Stomach (tissue), 4 donors: ENCODE measurements at regions not wholly inside any gene's neighbourhood (a gene's known extent, or its start where the extent isn't known, plus 50 kb on each side); places are given as distances from the start of the nearest gene placed in this dataset.

ENCODE experiments used
- CTCF ChIP-seq, 7 experiments: fragments of 450-650 bp in 4 of 7; fragments of 200-600 bp in 3 of 7; sonication (generic) in 3 of 7; IDR thresholded peaks; one replicate each; pipeline ENCODE4 v1.5.1; 2016 to 2019; ENCODE audit warnings: antibody characterized with exemption in 7 of 7, control low read depth in 2 of 7, mild to moderate bottlenecking in 1 of 7
- EP300 ChIP-seq: sonication (generic); formaldehyde crosslinking; IDR thresholded peaks from one replicate; pipeline ENCODE4 v1.6.1; 2017; ENCODE audit warnings: antibody characterized with exemption
- POLR2A ChIP-seq, 4 donors: fragments of 450-650 bp; IDR thresholded peaks; one replicate each; pipeline ENCODE4 v1.6.1; 2016; ENCODE audit warnings: antibody characterized with exemption in 4 of 4, control low read depth in 2 of 4, mild to moderate bottlenecking in 1 of 4, moderate library complexity in 1 of 4
- POLR2AphosphoS5 ChIP-seq, 3 donors: sonication (generic); formaldehyde crosslinking; IDR thresholded peaks; one replicate each; pipeline ENCODE4 v1.6.1; 2016; ENCODE audit warnings: antibody characterized with exemption in 3 of 3

GRCh38 chr18:72368308-72368707, 175.8 kb downstream of the CBLN2 start:
- no peak for TF ChIP-seq POLR2A (IDR thresholded peaks at IDR 0.05)
- TF ChIP-seq CTCF (IDR thresholded peaks at IDR 0.05): no peak
- TF ChIP-seq POLR2AphosphoS5 (IDR thresholded peaks at IDR 0.05): no peak
- TF ChIP-seq EP300: no peak
